Naive thymus-derived CD4-positive, alpha-beta T cell (primary cell): ENCODE measurements at regions not wholly inside any gene's neighbourhood (a gene's known extent, or its start where the extent isn't known, plus 50 kb on each side); places are given as distances from the start of the nearest gene placed in this dataset.

Experiments used
- ATAC-seq: fragments of 150-1000 bp; cut with Tn5 transposase; 2 replicates; pipeline ENCODE4 v1.10.0; 2021; ENCODE audit warnings: mild to moderate bottlenecking, moderate library complexity
- CTCF ChIA-PET: fragments of 350-600 bp; sonication (Branson Sonifier 250); formaldehyde crosslinking; loops from one replicate; lab custom pipeline; 2021; ENCODE audit warnings: antibody characterized with exemption; lab: Charles Lee
- POLR2A ChIA-PET: fragments of 350-600 bp; sonication (Branson Sonifier 250); formaldehyde crosslinking; loops from one replicate; lab custom pipeline; 2021; ENCODE audit warnings: antibody characterized with exemption, inconsistent platforms; lab: Charles Lee
- DNase-seq, 9 donors: peaks; one replicate each; pipeline versions ENCODE4 v3.0.0 to v3.0.0-alpha.2; 2020 to 2022; ENCODE audit warnings: mixed read lengths in 1 of 9
- H3K27ac ChIP-seq: one replicate; pipeline ENCODE4 v1.7.0; 2013; ENCODE audit warnings: mild to moderate bottlenecking, low read depth, low read length, moderate library complexity
- H3K27me3 ChIP-seq, 2 donors: one replicate each; pipeline ENCODE4 v1.7.0; 2013; ENCODE audit warnings: low read length in 2 of 2, mild to moderate bottlenecking in 2 of 2, moderate library complexity in 2 of 2; ENCODE audit not compliant: control insufficient read depth in 2 of 2, insufficient read depth in 2 of 2
- H3K36me3 ChIP-seq, 3 experiments: 1 replicate in 2 of 3; 2 replicates in 1 of 3; pipeline ENCODE4 v1.7.0; 2013; ENCODE audit warnings: low read length in 3 of 3, mild to moderate bottlenecking in 3 of 3, moderate library complexity in 1 of 3; ENCODE audit not compliant: insufficient read depth in 3 of 3, control insufficient read depth in 2 of 3
- H3K4me1 ChIP-seq, 2 donors: one replicate each; pipeline ENCODE4 v1.7.0; 2013; ENCODE audit warnings: low read length in 2 of 2, mild to moderate bottlenecking in 2 of 2, moderate library complexity in 1 of 2; ENCODE audit not compliant: control insufficient read depth in 2 of 2, insufficient read depth in 2 of 2
- H3K4me3 ChIP-seq: 2 replicates; pipeline ENCODE4 v1.7.0; 2013; ENCODE audit warnings: mild to moderate bottlenecking, low read length
- H3K9me3 ChIP-seq, 3 experiments: 1 replicate in 2 of 3; 2 replicates in 1 of 3; pipeline ENCODE4 v1.7.0; 2013; ENCODE audit warnings: low read length in 3 of 3; ENCODE audit not compliant: control insufficient read depth in 2 of 3
- H3K27ac Mint-ChIP-seq, 9 donors: one replicate each; pipeline ENCODE4 v1.8.0; 2020 to 2022; ENCODE audit warnings: mixed read lengths in 9 of 9, mild to moderate bottlenecking in 8 of 9, moderate library complexity in 5 of 9, inconsistent platforms in 2 of 9
- H3K27me3 Mint-ChIP-seq, 5 donors: one replicate each; pipeline ENCODE4 v1.8.0; 2021 to 2022; ENCODE audit warnings: mixed read lengths in 5 of 5, mild to moderate bottlenecking in 1 of 5
- H3K36me3 Mint-ChIP-seq, 5 donors: one replicate each; pipeline ENCODE4 v1.8.0; 2020 to 2022; ENCODE audit warnings: mixed read lengths in 5 of 5, mild to moderate bottlenecking in 3 of 5, inconsistent platforms in 1 of 5
- H3K4me1 Mint-ChIP-seq, 7 donors: one replicate each; pipeline ENCODE4 v1.8.0; 2020 to 2022; ENCODE audit warnings: mixed read lengths in 7 of 7, mild to moderate bottlenecking in 3 of 7, inconsistent platforms in 1 of 7
- H3K4me3 Mint-ChIP-seq, 10 donors: one replicate each; pipeline ENCODE4 v1.8.0; 2020 to 2022; ENCODE audit warnings: mild to moderate bottlenecking in 10 of 10, mixed read lengths in 10 of 10, moderate library complexity in 6 of 10, inconsistent platforms in 2 of 10
- H3K9me3 Mint-ChIP-seq, 11 donors: one replicate each; pipeline ENCODE4 v1.8.0; 2020 to 2022; ENCODE audit warnings: mixed read lengths in 11 of 11, mild to moderate bottlenecking in 4 of 11, inconsistent platforms in 1 of 11, moderate library complexity in 1 of 11
- intact Hi-C, 2 donors: fragments of 100-400 bp; cut with micrococcal nuclease; formaldehyde crosslinking; loops; one replicate each; pipeline ENCODE4 v1.15.1; 2023

DNA sequence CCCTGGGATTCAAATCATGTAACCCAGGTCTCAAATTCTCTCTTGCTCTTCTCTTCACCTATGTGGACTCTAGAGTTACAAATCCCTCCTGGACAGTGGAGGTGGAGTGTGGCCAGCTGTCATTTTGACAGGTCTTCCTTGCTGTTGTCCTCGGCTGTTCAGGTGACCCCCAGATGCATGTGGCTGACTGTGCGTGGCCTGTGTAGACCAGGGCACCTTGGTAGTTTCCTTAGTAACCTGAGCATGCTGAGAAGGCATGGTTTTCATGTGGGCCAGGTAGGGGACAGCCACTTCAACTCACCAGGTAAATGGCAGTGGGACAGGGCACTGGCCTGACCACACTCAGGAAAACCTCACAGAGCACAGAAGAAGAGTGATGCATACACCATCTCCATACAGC, 155.0 kb upstream of the TSHZ3 start:
- H3K27me3 ChIP-seq, result no peaks in the 10 kb centered on the region
- Mint-ChIP-seq H3K27me3 (peaks cover 0 to 40% (median 17%) of the 10 kb centered on the region in 5 donors), H3K36me3 (no peaks in the 10 kb centered on the region), H3K4me3 (no peak overlapping the region), H3K27ac (no peak overlapping the region), H3K4me1 (peaks cover 0 to 2% (median 0%) of the 10 kb centered on the region in 7 donors), H3K9me3 (peaks cover 0 to 6% (median 0%) of the 10 kb centered on the region in 11 donors)
- ATAC-seq (no peak), DNase-seq (no peak)
- no peaks in the 10 kb centered on the region for H3K9me3 ChIP-seq
- no peak overlapping the region for H3K27ac ChIP-seq
- CTCF ChIA-PET, result no interaction called here
- H3K4me3 ChIP-seq, result no peak overlapping the region
- intact Hi-C loops, result no loop called here
- H3K4me1 ChIP-seq, result no peaks in the 10 kb centered on the region
- POLR2A ChIA-PET, result no interaction called here
- no peaks in the 10 kb centered on the region for H3K36me3 ChIP-seq

- no peaks in the 10 kb centered on the region for H3K27me3 ChIP-seq
- intact Hi-C loops, result no loop called here
- DNase-seq (no peak), ATAC-seq (no peak)
- Mint-ChIP-seq H3K9me3 (peaks cover 0 to 6% (median 0%) of the 10 kb centered on the region in 11 donors), H3K27me3 (peaks cover 0 to 35% (median 17%) of the 10 kb centered on the region in 5 donors), H3K36me3 (no peaks in the 10 kb centered on the region), H3K27ac (no peak overlapping the region), H3K4me3 (no peak overlapping the region), H3K4me1 (peaks cover 0 to 2% (median 0%) of the 10 kb centered on the region in 7 donors)
- H3K4me1 ChIP-seq, result no peaks in the 10 kb centered on the region
- H3K36me3 ChIP-seq, result no peaks in the 10 kb centered on the region
- no peaks in the 10 kb centered on the region for H3K9me3 ChIP-seq
- no peak overlapping the region for H3K4me3 ChIP-seq
- CTCF ChIA-PET, result no interaction called here
- no peak overlapping the region for H3K27ac ChIP-seq
- POLR2A ChIA-PET, result no interaction called here
These were observed 156.3 kb upstream of the TSHZ3 start for GRCh38 chr19:31505596-31505910.

DNA sequence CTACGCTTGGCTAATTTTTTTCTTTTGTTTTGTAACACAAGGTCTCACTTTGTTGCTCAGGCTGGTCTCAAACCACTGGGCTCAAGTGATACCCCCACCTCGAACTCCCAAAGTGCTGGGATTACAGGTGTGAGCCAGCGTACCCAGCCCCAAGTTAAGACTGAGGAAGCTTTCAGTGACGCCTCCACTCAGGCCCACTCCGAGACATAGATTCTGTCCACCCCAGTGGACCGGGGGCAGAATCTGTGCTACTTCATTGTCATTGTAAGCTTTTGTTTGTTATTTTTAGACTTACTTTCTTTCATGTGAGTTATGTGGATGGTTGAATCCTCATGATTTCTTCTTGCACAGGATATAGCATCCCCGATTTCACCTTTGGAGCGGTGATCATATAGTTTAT, 156.9 kb upstream of the TSHZ3 start:
- intact Hi-C loops, result no loop called here
- Histone ChIP-seq H3K9me3 (no peaks in the 10 kb centered on the region), H3K4me1 (no peaks in the 10 kb centered on the region), H3K27ac (no peak overlapping the region), H3K36me3 (no peaks in the 10 kb centered on the region), H3K4me3 (no peak overlapping the region), H3K27me3 (no peaks in the 10 kb centered on the region)
- H3K4me1 Mint-ChIP-seq, result peaks cover 0 to 2% (median 0%) of the 10 kb centered on the region in 7 donors
- CTCF ChIA-PET, result no interaction called here
- peaks cover 0 to 31% (median 16%) of the 10 kb centered on the region in 5 donors for H3K27me3 Mint-ChIP-seq
- H3K4me3 Mint-ChIP-seq, result no peak overlapping the region
- H3K36me3 Mint-ChIP-seq, result no peaks in the 10 kb centered on the region
- POLR2A ChIA-PET, result no interaction called here
- H3K9me3 Mint-ChIP-seq, result peaks cover 0 to 6% (median 0%) of the 10 kb centered on the region in 11 donors
- ATAC-seq (no peak), DNase-seq (no peak)
- H3K27ac Mint-ChIP-seq, result no peak overlapping the region

DNA sequence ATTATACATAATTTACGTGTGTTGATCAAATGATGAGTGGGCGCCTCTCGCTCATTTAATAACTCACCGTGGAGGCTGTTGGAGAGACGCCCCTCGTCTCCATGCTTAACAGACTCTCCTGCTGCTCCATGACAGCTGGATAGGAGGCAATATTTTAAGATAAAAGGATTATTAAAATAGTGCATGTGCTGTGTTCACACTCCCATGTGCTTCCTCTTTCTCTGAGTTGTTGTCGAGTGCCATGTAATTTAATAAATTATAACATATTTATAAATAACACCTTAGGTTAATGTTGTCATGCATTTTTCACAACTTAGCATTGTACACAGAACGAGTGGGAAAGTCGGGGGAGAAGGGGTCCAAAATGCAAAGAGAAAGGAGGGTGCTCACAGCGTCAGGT, 161.4 kb upstream of the TSHZ3 start:
- CTCF ChIA-PET, result no interaction called here
- intact Hi-C loops, result no loop called here
- no peaks in the 10 kb centered on the region for H3K36me3 Mint-ChIP-seq

GRCh38 chr19:31511098-31511497, 161.9 kb upstream of the TSHZ3 start:
- Mint-ChIP-seq H3K4me1 (no peaks in the 10 kb centered on the region), H3K4me3 (no peak overlapping the region), H3K27ac (no peak overlapping the region), H3K36me3 (no peaks in the 10 kb centered on the region), H3K9me3 (peaks cover 0 to 6% (median 2%) of the 10 kb centered on the region in 11 donors), H3K27me3 (peaks cover 0 to 17% (median 7%) of the 10 kb centered on the region in 5 donors)
- Histone ChIP-seq H3K36me3 (no peaks in the 10 kb centered on the region), H3K4me1 (no peaks in the 10 kb centered on the region), H3K9me3 (no peaks in the 10 kb centered on the region), H3K27me3 (no peaks in the 10 kb centered on the region), H3K27ac (no peak overlapping the region), H3K4me3 (no peak overlapping the region)
- DNase-seq (no peak), ATAC-seq (no peak)
- ChIA-PET POLR2A (no interaction called here), CTCF (no interaction called here)
- intact Hi-C loops, result no loop called here

More for the DNA sequence above, 161.4 kb upstream of the TSHZ3 start:
- no peaks in the 10 kb centered on the region for H3K4me1 ChIP-seq
- H3K9me3 Mint-ChIP-seq, result peaks cover 0 to 6% (median 0%) of the 10 kb centered on the region in 11 donors
- H3K27ac Mint-ChIP-seq, result no peak overlapping the region
- no peak overlapping the region for H3K4me3 ChIP-seq
- H3K9me3 ChIP-seq, result no peaks in the 10 kb centered on the region
- ATAC-seq, result no peak
- H3K4me3 Mint-ChIP-seq, result no peak overlapping the region
- H3K27ac ChIP-seq, result no peak overlapping the region
- no peaks in the 10 kb centered on the region for H3K27me3 ChIP-seq
- H3K4me1 Mint-ChIP-seq, result no peaks in the 10 kb centered on the region
- peaks cover 0 to 14% (median 7%) of the 10 kb centered on the region in 5 donors for H3K27me3 Mint-ChIP-seq
- POLR2A ChIA-PET, result no interaction called here
- no peaks in the 10 kb centered on the region for H3K36me3 ChIP-seq
- DNase-seq, result no peak

DNA sequence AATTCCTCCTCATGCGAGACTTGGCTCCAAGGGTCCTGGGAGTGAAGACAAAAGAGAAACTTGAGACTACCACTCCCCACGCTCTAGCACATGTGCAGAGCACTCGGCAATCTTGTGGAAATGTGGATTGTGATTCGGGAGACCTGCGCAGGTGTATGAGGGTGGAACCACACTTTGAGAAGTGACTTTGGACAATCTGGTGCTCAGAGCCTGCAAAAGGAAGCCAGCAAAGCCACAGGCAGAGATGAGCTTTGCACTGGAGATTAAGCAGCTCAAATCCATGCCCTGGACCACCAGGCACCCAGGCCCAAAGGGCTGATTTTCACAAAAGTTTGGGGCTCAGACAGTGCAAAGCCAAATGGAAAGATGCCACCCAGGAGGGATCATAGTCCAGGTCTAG, 162.5 kb upstream of the TSHZ3 start:
- H3K9me3 ChIP-seq, result no peaks in the 10 kb centered on the region
- no peaks in the 10 kb centered on the region for H3K4me1 Mint-ChIP-seq

DNA sequence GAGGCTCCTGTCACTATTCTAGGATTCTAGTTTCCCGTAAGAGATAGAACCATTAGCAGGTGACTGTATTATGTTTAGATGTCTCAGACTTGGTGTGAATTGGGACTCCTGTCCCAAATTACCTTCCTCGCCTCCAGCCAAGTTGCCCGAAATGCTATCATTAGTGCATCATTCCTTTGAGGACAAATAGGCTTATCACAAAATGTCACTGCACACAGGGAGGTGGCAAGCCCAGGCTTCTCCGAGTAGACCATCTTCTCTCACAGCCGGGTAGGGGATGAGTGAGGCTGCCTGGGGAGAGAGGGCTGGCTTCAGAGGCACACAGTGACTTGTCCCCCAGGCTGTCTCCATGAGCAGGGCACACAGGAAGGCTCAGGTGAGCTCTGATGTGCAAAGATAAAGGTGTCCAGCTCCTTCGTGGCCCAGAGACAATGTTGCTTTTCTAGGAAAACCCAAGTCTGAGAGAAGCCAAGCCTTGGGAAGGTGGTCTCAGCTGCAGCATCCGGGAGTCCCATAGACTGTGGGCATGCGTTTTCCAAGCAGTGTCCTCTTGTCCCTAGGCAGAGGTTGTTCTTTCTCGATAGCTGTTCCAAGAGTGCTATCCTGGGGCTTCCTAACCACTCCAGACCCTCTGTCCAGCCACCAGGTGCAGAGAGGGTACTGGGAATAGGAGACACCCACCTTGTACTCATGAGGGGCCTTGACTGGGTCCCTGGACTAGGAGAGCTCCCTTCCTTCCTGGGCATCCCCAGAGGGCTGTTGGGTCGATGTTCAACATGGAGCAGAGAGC, 163.1 kb upstream of the TSHZ3 start:
- DNase-seq, result no peak
- Mint-ChIP-seq H3K4me1 (no peaks in the 10 kb centered on the region), H3K27ac (no peak overlapping the region), H3K27me3 (peaks cover 0 to 14% (median 7%) of the 10 kb centered on the region in 5 donors), H3K9me3 (peaks cover 0 to 10% (median 2%) of the 10 kb centered on the region in 11 donors), H3K36me3 (no peaks in the 10 kb centered on the region), H3K4me3 (no peak overlapping the region)
- H3K9me3 ChIP-seq, result no peaks in the 10 kb centered on the region
- intact Hi-C loops, result no loop called here
- no peak overlapping the region for H3K4me3 ChIP-seq
- ChIA-PET CTCF (no interaction called here), POLR2A (no interaction called here)
- H3K27ac ChIP-seq, result no peak overlapping the region
- H3K4me1 ChIP-seq, result no peaks in the 10 kb centered on the region
- ATAC-seq, result no peak
- no peaks in the 10 kb centered on the region for H3K36me3 ChIP-seq
- H3K27me3 ChIP-seq, result no peaks in the 10 kb centered on the region

More for the DNA sequence above, 162.5 kb upstream of the TSHZ3 start:
- H3K4me3 Mint-ChIP-seq, result no peak overlapping the region
- Histone ChIP-seq H3K4me1 (no peaks in the 10 kb centered on the region), H3K4me3 (no peak overlapping the region), H3K36me3 (no peaks in the 10 kb centered on the region), H3K27me3 (no peaks in the 10 kb centered on the region), H3K27ac (no peak overlapping the region)
- peaks cover 0 to 16% (median 7%) of the 10 kb centered on the region in 5 donors for H3K27me3 Mint-ChIP-seq
- H3K27ac Mint-ChIP-seq, result no peak overlapping the region
- ChIA-PET CTCF (no interaction called here), POLR2A (no interaction called here)
- peaks cover 0 to 5% (median 2%) of the 10 kb centered on the region in 11 donors for H3K9me3 Mint-ChIP-seq
- no peaks in the 10 kb centered on the region for H3K36me3 Mint-ChIP-seq
- no peak for ATAC-seq
- intact Hi-C loops, result no loop called here
- DNase-seq, result no peak
